Testis (tissue), 2 donors: ENCODE measurements at regions not wholly inside any gene's neighbourhood (a gene's known extent, or its start where the extent isn't known, plus 50 kb on each side); places are given as distances from the start of the nearest gene placed in this dataset.

Experiments used
- POLR2A ChIP-seq: fragments of 450-650 bp; IDR thresholded peaks from one replicate; pipeline ENCODE4 v1.6.1; 2017; ENCODE audit warnings: antibody characterized with exemption, mild to moderate bottlenecking, moderate library complexity
- TF ChIP-seq, protein P1 (sequence below), 3 experiments: fragments of 450-650 bp in 2 of 3; fragments of 200-600 bp in 1 of 3; sonication (generic) in 1 of 3; IDR thresholded peaks; one replicate each; pipeline ENCODE4 v1.5.1; 2016 to 2019; ENCODE audit warnings: antibody characterized with exemption in 3 of 3, mild to moderate bottlenecking in 2 of 3, moderate library complexity in 1 of 3

DNA sequence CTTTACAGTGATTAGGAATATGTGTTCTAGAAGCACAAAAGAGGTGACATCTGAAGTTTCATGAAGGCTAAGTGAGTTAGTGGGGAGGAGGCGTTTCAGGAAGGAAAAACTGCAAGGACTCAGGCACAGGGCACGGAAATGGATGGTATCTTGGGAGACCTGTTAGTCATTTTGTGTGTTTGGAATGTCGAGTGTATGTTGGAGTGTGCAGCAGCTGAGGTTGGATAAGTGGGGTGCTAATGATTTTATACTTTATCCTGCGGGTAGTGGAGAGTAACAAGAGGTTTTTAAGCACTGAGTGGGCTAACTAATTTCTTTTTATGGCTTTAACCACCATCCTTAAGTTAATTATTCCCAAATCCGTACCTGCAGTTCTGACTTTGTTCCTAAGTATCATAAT lies 571.5 kb upstream of the FBXO33 start:
- no peak for TF ChIP-seq POLR2A
- TF ChIP-seq, protein P1, sequence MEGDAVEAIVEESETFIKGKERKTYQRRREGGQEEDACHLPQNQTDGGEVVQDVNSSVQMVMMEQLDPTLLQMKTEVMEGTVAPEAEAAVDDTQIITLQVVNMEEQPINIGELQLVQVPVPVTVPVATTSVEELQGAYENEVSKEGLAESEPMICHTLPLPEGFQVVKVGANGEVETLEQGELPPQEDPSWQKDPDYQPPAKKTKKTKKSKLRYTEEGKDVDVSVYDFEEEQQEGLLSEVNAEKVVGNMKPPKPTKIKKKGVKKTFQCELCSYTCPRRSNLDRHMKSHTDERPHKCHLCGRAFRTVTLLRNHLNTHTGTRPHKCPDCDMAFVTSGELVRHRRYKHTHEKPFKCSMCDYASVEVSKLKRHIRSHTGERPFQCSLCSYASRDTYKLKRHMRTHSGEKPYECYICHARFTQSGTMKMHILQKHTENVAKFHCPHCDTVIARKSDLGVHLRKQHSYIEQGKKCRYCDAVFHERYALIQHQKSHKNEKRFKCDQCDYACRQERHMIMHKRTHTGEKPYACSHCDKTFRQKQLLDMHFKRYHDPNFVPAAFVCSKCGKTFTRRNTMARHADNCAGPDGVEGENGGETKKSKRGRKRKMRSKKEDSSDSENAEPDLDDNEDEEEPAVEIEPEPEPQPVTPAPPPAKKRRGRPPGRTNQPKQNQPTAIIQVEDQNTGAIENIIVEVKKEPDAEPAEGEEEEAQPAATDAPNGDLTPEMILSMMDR (IDR thresholded peaks at IDR 0.05) = no peak
